ENCODE measurements at regions not wholly inside any gene's neighbourhood (a gene's known extent, or its start where the extent isn't known, plus 50 kb on each side); places are given as distances from the start of the nearest gene placed in this dataset.

- no peak for TF ChIP-seq FOXM1 (IDR thresholded peaks at IDR 0.05; ENCODE audit: low read depth)
- TF ChIP-seq, protein P1, sequence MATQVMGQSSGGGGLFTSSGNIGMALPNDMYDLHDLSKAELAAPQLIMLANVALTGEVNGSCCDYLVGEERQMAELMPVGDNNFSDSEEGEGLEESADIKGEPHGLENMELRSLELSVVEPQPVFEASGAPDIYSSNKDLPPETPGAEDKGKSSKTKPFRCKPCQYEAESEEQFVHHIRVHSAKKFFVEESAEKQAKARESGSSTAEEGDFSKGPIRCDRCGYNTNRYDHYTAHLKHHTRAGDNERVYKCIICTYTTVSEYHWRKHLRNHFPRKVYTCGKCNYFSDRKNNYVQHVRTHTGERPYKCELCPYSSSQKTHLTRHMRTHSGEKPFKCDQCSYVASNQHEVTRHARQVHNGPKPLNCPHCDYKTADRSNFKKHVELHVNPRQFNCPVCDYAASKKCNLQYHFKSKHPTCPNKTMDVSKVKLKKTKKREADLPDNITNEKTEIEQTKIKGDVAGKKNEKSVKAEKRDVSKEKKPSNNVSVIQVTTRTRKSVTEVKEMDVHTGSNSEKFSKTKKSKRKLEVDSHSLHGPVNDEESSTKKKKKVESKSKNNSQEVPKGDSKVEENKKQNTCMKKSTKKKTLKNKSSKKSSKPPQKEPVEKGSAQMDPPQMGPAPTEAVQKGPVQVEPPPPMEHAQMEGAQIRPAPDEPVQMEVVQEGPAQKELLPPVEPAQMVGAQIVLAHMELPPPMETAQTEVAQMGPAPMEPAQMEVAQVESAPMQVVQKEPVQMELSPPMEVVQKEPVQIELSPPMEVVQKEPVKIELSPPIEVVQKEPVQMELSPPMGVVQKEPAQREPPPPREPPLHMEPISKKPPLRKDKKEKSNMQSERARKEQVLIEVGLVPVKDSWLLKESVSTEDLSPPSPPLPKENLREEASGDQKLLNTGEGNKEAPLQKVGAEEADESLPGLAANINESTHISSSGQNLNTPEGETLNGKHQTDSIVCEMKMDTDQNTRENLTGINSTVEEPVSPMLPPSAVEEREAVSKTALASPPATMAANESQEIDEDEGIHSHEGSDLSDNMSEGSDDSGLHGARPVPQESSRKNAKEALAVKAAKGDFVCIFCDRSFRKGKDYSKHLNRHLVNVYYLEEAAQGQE (IDR thresholded peaks at IDR 0.05; ENCODE audit: low read depth, low read length), result no peak
- no peak for TF ChIP-seq GATA2 (CRISPR knock-in tag; IDR thresholded peaks at IDR 0.05)
- no peak for TF ChIP-seq RCOR1 (IDR thresholded peaks at IDR 0.05; ENCODE audit: low read length)
Measured at GRCh38 chrX:39704590-39704989, 393.2 kb downstream of the BCOR start.
